ENCODE measurements at regions not wholly inside any gene's neighbourhood (a gene's known extent, or its start where the extent isn't known, plus 50 kb on each side); places are given as distances from the start of the nearest gene placed in this dataset.

GRCh38 chr7:52691257-52691656 lies 344.2 kb upstream of the POM121L12 start:
- intact Hi-C loops (cut with DNase I; ENCODE audit: low total_unique reads) (no loop called here), in situ Hi-C loops (cut with MboI; ENCODE audit: low pct_ligation_motif_present in 1 of 4, low pct_unique_long_range_greater_than_20kb in 1 of 4, low sequenced_read_pairs in 3 of 4) (no loop called here)
- no peaks in the 10 kb centered on the region for H3K4me1 ChIP-seq
- TF ChIP-seq EP300 (IDR thresholded peaks at IDR 0.05; ENCODE audit: low read depth) (no peak), CTCF (IDR thresholded peaks at IDR 0.05) (no peak), POLR2A (IDR thresholded peaks at IDR 0.05) (no peak), POLR2AphosphoS5 (IDR thresholded peaks at IDR 0.05) (no peak)
- no peak overlapping the region for H3K4me3 ChIP-seq
- H3K27ac ChIP-seq, result no peak overlapping the region
- no peak for DNase-seq
- no peaks in the 10 kb centered on the region for H3K27me3 ChIP-seq
- no peaks in the 10 kb centered on the region for H3K9me3 ChIP-seq
- no peaks in the 10 kb centered on the region for H3K36me3 ChIP-seq
- 47 to 83% methylated on average over 1 of the region's 1 CpG for WGBS, 2 donors (ENCODE audit: low coverage in 1 of 2)

GRCh38 chr7:52689912-52690311 lies 345.5 kb upstream of the POM121L12 start:
- DNase-seq, result no peak

GRCh38 chr7:52685333-52685732 lies 350.1 kb upstream of the POM121L12 start:
- no peak for DNase-seq
- in situ Hi-C loops (cut with MboI; ENCODE audit: low pct_ligation_motif_present in 1 of 4, low pct_unique_long_range_greater_than_20kb in 1 of 4, low sequenced_read_pairs in 3 of 4) (no loop called here), intact Hi-C loops (cut with DNase I; ENCODE audit: low total_unique reads) (no loop called here)
- 52% methylated on average over 3 of the region's 3 CpGs for WGBS, 2 donors (ENCODE audit: low coverage in 1 of 2)
- Histone ChIP-seq H3K36me3 (no peaks in the 10 kb centered on the region), H3K27ac (no peak overlapping the region), H3K4me3 (no peak overlapping the region), H3K9me3 (no peaks in the 10 kb centered on the region), H3K4me1 (no peaks in the 10 kb centered on the region), H3K27me3 (no peaks in the 10 kb centered on the region)
- TF ChIP-seq POLR2AphosphoS5 (IDR thresholded peaks at IDR 0.05) (no peak), EP300 (IDR thresholded peaks at IDR 0.05; ENCODE audit: low read depth) (no peak), POLR2A (IDR thresholded peaks at IDR 0.05) (no peak), CTCF (IDR thresholded peaks at IDR 0.05) (no peak)

More at GRCh38 chr7:52689912-52690311, 345.5 kb upstream of the POM121L12 start:
- H3K36me3 ChIP-seq, result no peaks in the 10 kb centered on the region
- H3K27me3 ChIP-seq, result no peaks in the 10 kb centered on the region
- no peak overlapping the region for H3K4me3 ChIP-seq
- TF ChIP-seq POLR2A (IDR thresholded peaks at IDR 0.05), result no peak
- no peaks in the 10 kb centered on the region for H3K9me3 ChIP-seq
- no peak overlapping the region for H3K27ac ChIP-seq
- in situ Hi-C loops (cut with MboI; ENCODE audit: low pct_ligation_motif_present in 1 of 4, low pct_unique_long_range_greater_than_20kb in 1 of 4, low sequenced_read_pairs in 3 of 4) (no loop called here), intact Hi-C loops (cut with DNase I; ENCODE audit: low total_unique reads) (no loop called here)
- H3K4me1 ChIP-seq, result no peaks in the 10 kb centered on the region
- WGBS, 2 donors (ENCODE audit: low coverage in 1 of 2), result 65 to 71% methylated on average over 1 to 2 of the region's 2 CpGs

GRCh38 chr7:52684388-52684787 lies 351.0 kb upstream of the POM121L12 start:
- Histone ChIP-seq H3K9me3 (no peaks in the 10 kb centered on the region), H3K4me1 (no peaks in the 10 kb centered on the region), H3K27me3 (no peaks in the 10 kb centered on the region), H3K27ac (no peak overlapping the region), H3K36me3 (no peaks in the 10 kb centered on the region), H3K4me3 (no peak overlapping the region)
- intact Hi-C loops (cut with DNase I; ENCODE audit: low total_unique reads) (no loop called here), in situ Hi-C loops (cut with MboI; ENCODE audit: low pct_ligation_motif_present in 1 of 4, low pct_unique_long_range_greater_than_20kb in 1 of 4, low sequenced_read_pairs in 3 of 4) (no loop called here)
- WGBS, 2 donors (ENCODE audit: low coverage in 1 of 2), result 84 to 100% methylated on average over 1 to 2 of the region's 2 CpGs
- TF ChIP-seq EP300 (IDR thresholded peaks at IDR 0.05; ENCODE audit: low read depth), result no peak
- TF ChIP-seq POLR2A (IDR thresholded peaks at IDR 0.05), result no peak
- no peak for TF ChIP-seq CTCF (IDR thresholded peaks at IDR 0.05)
- TF ChIP-seq POLR2AphosphoS5 (IDR thresholded peaks at IDR 0.05), result no peak
- no peak for DNase-seq

GRCh38 chr7:52682993-52683392 lies 352.4 kb upstream of the POM121L12 start:
- TF ChIP-seq CTCF (IDR thresholded peaks at IDR 0.05), result no peak
- TF ChIP-seq EP300 (IDR thresholded peaks at IDR 0.05; ENCODE audit: low read depth), result no peak
- no peak for TF ChIP-seq POLR2AphosphoS5 (IDR thresholded peaks at IDR 0.05)
- no peak for TF ChIP-seq POLR2A (IDR thresholded peaks at IDR 0.05)
- no peaks in the 10 kb centered on the region for H3K9me3 ChIP-seq
- intact Hi-C loops (cut with DNase I; ENCODE audit: low total_unique reads) (no loop called here), in situ Hi-C loops (cut with MboI; ENCODE audit: low pct_ligation_motif_present in 1 of 4, low pct_unique_long_range_greater_than_20kb in 1 of 4, low sequenced_read_pairs in 3 of 4) (no loop called here)
- DNase-seq, result no peak
- H3K4me3 ChIP-seq, result no peak overlapping the region
- no peaks in the 10 kb centered on the region for H3K4me1 ChIP-seq
- H3K36me3 ChIP-seq, result no peaks in the 10 kb centered on the region
- H3K27ac ChIP-seq, result no peak overlapping the region
- WGBS, 2 donors (ENCODE audit: low coverage in 1 of 2), result 54 to 89% methylated on average over 3 of the region's 3 CpGs
- no peaks in the 10 kb centered on the region for H3K27me3 ChIP-seq
